ENCODE measurements at regions not wholly inside any gene's neighbourhood (a gene's known extent, or its start where the extent isn't known, plus 50 kb on each side); places are given as distances from the start of the nearest gene placed in this dataset.

- TF ChIP-seq CTCF (IDR thresholded peaks at IDR 0.05) (peak in 1 of 6 experiments; percentile 15), POLR2A (IDR thresholded peaks at IDR 0.05) (no peak)
Measured at GRCh38 chr4:14837860-14838259, 164.4 kb upstream of the CPEB2 start.

Measured in adrenal gland (tissue), 5 donors.